Suppressor macrophage treated with lipopolysaccharide for 4 hours (primary cell): ENCODE measurements at regions not wholly inside any gene's neighbourhood (a gene's known extent, or its start where the extent isn't known, plus 50 kb on each side); places are given as distances from the start of the nearest gene placed in this dataset.
A peak's percentile ranks its signal among the peaks of the same experiment; 100 is the strongest.
"Not testable (repeated sequence)": the region's sequence is repeated elsewhere in the genome, so short reads cannot be mapped to it uniquely, and the experiment has no call there.

Source experiments
- DNase-seq: peaks from one replicate; pipeline ENCODE4 v3.0.0-alpha.2; 2020

DNA sequence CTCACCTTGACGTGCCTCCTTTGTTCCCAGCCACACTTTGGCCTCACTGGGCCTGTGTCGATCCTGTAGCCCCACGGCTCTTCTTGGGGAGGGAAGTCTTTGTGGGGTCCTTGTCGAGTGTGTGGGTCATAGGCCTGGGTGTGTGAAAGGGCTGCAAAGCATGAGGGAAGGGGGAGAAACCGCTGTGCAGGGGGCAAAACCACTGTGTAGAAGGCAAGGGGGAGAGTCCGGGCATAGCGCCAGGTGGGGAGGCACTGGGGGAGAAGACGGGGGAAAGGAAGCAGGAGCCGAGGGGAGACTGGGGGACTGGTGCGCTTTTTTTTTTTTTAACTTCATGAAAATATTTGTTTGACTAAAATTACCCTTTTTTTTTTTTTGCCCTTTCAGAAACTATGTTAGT, 65.1 kb upstream of the RASD2 start:
- no peak for DNase-seq

DNA sequence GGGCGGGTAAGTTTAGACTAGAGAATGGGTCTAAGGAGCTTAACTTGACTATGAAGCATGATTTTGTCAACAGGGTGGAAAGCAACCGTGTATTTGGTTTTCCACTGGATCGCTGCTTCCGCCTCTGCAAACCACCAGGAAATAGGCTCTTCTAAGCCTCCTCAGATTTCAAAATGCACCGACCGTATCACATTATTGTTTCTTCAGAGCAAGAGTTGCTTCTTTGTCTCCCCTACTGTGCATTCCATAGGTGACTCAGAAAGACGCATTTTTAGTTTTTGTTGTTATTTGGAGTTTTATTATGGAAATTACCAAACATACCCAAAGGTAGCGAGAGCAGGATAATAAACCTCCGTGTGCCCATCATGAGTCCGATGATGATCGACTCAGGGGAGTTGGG, 64.3 kb upstream of the RASD2 start:
- DNase-seq = no peak

DNA sequence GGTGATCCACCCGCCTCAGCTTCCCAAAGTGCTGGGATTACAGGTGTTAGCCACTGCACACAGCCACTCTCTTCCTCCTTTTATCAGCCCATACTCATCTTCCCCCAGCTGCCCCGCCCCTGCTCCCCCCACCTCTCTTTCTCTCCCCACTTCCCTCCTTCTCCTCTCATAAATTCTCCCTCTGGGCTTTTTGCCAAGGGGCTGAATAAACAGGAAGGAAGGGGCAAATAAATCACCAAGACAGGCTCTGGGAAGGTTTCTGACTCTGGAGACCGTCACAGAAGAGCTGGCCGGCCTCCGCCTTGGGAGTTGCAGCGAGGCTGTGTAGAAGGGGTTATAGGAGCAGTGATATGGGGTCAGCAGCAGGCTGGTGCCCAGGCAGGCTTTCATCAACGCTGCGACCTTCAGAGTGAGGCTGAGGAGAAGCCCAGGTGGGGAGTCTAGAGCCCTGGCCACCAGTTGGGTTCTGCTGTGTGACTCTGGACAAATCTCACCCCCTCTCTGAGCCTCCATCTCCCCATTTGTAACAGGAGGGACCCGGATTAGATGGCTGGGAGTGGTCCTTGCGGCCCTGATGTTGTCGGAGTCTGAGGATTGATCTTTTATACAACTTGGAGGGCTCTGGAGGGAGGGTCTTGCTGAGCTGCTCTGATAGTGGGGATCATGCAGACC, 62.6 kb upstream of the RASD2 start:
- DNase-seq = peak; percentile 82

DNA sequence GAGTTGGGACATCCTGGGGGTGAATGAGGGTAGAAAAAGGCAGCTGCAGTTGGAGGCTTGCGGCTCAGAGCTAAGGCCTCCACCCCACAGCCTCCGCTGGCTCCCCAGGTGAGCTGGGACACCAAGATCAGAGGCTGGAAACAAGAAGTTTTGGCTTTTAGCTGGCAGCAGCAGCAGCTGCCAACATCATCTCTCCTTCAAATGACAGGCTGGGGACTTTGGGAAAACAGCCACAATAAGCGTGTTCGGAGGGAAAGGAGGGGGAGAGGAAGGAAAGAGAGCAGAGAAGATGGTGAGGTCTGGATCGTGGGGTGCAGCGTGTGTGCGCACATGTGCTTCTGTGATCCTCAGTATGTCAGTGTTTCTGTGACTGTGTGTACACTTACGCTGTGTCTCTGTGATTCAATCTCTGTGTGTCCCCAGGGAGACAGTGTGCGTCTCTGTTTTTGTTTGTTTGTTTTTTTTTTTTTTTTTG, 62.0 kb upstream of the RASD2 start:
- DNase-seq = no peak

DNA sequence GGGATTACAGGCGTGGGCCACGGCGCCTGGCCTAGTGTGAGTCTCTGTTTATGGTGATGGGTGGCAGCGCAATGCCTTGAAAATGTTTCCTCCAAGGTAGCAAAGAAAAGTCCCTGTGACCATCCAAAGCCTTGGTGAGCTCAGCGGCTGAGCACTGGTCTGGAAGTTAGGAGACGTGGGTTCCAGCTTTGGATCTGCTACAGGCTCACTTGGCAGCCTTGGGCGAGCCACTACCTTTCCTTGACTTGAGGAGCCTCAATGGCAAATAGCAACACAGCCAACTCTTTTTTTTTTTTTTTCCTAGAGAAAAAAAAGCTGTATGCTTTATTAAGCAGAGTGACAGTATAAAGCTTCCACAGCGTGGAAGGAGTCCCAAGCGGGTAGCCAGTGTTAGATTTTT, 61.3 kb upstream of the RASD2 start:
- no peak for DNase-seq

DNA sequence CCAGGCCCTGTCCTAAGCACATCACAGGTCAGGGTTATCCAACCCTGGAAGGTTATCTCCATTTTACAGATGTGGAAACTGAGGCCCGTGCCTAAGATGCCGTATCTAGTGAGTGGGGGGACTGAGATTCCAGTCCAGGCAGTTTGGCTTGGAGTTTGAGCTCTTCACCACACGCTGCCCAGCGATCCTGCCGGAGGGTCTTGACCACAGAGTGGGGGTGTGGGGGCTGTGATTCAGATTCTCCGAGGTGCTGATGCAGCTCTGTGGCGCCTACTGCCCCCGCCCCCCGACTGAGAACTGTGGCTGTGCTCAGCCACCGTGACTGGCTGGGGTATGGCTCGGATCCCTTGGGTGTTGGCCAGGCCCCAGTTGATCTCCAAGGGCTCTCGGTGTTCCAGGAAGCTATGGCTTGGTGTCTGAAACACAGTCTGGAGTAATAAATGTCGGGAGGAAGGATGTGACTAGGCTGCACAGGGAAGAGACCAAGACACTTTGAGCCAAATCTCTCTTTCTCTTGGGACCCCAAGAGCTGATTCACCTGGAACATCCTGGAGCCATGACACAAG, 60.6 kb upstream of the RASD2 start:
- DNase-seq = no peak

DNA sequence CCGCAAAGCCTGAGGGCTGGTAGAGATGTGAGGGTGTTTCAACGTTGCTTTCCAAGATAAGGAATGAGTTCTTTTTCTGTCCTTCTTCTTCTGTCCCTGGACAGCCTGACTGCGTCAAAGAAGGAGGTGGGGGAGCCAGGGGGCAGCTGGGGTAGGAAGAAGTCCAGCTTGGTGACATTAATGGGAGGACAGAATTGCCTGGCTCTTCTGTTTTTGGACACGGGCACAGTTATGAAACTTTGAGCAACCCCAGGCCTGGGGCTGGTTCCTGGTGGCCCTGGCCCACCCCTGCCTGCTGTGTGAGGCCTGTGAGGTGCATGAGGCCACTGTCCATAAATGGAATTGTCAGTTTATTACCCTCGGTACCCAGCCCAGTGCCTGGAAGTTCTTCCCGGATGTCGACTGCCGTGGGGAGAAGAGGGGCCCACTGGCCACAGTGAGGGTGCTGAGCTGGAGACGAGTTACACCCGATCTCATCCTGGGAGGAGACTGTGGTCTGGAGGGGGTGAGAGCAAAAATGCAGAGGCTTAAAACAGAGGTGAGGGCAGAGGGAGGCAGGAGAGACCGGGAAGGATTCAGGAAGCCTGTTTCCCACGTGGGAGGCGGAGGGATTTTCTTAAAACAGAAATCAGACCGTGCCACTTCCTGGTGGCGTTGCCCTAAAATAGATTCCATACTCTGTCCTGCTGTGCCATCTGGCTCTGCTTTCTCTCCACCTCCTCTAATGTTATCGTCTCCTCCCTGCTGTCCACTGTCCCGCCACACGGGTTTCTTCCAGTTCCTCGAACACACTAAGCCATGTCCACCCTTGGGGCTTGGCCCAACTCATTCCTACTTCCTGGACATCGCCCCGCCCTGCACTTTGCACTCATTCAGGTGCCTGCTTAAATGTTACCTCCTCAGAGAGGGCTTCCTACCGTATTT, 59.7 kb upstream of the RASD2 start:
- no peak for DNase-seq

DNA sequence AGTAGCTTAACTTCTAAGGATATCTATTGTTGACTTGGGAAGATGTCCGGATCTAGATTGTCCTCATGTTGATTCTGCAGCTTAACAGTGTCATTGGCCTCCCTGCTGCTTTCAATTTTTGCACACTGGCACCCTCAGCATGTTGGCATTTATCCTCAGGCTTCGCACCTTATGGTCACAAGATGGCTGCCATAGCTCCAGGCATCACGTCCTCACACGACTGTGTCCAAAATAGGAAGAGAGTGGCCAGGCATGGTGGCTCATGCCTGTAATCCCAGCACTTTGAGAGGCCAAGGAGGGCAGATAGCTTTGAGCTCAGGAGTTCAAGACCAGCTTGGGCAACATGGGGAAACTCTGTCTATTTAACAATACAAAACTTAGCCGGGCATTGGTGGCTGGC, 58.3 kb upstream of the RASD2 start:
- no peak for DNase-seq

DNA sequence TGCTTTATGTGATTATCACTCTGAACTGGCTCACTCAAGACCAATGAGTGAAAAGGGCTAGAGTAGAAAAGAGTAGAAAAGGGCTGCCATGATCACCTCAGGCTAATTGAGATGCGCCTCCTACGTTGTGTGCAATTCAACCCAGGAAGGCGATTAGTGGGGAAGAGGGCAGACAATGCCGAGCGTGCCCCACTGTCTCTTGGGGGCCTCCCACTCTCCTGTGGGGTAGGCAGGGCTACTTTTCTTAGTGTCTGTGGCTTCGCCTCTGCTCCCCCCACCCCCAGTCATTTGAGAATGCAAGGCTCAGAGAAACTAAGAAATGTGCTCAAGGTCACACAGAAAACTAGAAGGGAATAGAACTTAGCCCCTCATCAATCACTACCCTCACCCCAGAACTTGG, 57.7 kb upstream of the RASD2 start:
- no peak for DNase-seq

DNA sequence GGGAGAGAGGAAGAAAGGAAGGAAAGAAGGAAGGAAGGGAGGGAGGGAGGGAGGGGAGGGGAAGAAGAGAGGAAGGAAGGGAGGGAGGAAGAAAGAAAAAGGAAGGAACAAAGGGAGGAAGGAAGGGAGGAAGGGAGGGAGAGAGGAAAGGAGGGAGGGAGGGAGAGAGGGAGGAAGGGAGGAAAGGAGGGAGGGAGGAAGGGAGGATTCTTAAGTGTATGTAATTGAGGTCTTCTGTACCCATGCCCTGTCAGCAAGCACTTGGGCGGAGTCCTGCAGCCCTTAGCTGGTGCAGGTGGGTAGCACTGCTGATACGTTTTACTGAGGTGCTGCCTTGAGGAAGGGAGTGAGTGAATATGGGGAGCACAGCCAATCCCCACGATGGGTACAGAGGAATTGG, 56.9 kb upstream of the RASD2 start:
- no peak for DNase-seq

DNA sequence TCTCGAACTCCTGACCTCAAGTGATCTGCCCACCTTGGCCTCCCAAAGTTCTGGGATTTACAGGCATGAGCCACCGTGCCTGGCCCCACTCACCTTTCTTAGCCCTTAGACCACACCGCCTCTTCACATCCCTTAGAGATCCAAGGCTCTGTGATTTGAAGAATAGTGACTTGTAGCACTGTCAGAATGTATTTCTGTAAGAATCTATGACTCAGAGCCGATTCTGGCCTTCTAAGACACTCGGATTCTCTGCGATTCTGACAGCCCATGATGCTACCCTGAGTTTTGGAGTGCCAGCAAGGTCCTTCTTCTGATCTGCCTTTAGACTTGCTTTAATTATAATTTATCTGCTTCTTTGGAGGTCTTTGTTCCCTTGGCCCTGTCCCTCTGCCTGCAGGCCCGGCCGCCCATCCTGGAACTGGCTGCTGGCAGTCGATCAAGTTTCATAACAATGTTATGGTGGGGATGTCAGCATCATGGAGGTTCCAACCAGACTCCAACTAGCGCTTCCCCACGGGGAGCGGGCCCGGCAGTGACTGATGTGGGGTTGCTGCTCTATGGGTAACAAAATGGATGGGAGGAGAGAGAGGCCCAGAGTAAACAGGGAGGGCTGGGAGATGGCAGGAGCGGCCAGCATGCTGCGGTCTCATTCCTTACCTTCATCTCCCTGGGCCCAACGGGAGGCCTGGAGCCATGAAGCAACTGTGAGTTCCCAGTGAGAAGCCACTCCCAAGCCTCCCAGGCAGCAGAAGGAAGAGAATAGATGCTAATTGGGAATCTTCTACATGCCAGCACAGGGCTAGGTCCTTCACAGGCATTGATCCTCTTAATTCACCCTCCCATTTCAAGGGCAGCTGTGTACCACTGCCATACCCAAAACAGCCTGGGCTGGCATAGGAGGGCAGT, 55.7 kb upstream of the RASD2 start:
- no peak for DNase-seq

DNA sequence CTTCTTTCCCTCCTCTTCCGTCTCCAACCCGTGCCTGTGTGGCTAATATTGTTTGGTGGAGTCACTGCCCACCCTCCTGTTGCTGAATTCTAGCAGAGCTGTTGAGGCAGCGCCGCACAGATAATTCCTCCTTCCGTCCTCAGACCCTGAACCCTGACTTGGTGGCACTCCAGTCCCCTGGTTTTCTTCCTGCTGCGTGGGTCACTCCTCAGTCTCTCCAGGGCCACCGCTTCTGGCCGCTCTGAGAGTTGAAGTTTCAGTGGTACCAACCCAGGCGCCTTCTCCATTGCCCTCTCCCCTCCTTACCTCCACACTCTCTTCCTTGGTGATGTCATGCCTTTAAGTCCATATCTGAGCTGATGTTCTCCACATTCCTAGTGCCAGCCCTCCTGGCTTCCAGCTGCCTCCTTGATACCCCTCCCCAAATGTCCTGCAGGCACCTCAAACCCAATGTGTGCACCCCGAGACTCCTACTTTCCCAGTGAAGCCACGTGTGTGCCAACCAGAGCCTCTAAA, 54.5 kb upstream of the RASD2 start:
- DNase-seq = no peak

DNA sequence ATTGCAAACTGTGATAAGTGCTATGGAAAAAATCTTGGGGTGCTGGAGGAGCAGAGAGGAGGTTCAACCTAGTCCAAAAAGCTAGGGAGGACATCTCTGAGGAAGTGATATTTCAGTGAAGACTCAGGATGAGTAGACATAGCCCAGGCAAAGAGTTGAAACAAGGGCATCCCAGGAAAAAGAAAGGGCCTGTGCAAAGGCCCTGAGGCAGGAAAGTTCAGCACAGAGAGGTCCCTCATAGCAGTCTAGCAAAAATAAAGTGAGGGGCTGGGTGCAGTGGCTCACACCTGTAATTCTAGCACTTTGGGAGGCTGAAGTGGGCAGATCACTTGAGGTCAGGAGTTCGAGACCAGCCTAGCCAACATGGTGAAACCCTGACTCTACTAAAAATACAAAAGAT, 53.0 kb upstream of the RASD2 start:
- DNase-seq = not testable (repeated sequence)

DNA sequence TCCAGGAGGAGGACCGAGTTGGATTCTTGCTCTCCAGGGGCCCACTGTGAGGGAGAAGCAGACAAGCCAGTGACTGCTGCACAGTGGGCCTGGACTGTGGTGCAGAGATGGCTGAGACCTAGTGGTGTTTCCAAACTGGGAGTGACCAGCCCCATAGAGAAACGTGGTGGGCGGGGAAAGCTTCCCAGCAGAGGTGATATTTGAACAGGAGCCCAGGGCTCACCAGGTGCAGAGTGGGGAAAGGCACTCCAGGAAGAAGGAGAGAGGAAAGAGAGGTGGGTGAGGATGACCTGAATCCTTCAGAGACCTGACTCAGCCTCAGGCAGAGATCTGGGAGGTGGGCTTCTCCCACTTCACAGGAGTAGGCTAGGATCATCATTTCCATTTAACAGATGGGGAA, 52.1 kb upstream of the RASD2 start:
- DNase-seq = no peak

DNA sequence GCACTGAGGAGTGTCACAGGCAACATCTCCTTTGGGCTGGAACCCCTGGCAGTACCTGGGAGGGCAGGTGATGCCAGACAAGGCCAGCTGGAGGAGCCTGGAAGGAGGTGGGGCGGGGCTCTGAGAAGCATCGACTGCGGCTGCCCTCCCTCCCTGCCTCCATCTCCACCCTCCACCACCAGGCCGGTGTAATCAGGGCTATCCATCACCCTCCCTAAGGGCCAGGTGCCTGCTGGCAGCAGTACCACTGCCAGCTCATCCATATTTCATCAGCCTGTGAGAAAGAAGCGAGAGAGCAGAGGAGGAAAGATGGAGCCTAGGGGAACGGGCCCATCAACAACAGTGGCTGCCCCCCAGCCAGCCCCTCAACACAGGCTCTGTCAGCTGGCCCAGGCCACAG, 51.4 kb upstream of the RASD2 start:
- no peak for DNase-seq
